NCI-H82 (cell line): ENCODE measurements at regions not wholly inside any gene's neighbourhood (a gene's known extent, or its start where the extent isn't known, plus 50 kb on each side); places are given as distances from the start of the nearest gene placed in this dataset.
A peak's percentile ranks its signal among the peaks of the same experiment; 100 is the strongest.

ENCODE experiments used
- DNase-seq: peaks from one replicate; lab custom pipeline; 2025; lab: John Stamatoyannopoulos, UW

GRCh38 chr5:31048282-31049270 lies 144.9 kb upstream of the CDH6 start:
- DNase-seq: no peak

DNA sequence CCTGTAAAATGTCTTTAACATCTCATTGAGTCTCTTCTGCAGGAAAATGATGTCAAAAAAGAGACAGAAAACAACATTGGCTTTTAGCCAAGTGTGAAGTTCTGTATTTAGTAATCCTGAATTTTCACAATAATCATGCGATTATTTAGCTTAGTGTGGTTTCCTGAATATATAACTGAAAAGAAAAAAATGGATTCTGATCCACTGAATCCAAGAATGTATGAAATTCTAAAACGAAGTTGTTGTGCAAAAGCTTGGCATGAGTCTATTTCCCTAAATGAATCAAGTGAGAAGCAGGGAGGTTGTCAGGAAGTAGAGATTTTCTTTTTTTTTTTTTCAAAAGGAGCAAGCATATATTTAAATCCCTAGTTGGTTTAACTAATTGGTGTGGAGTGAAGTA lies 145.9 kb upstream of the CDH6 start:
- DNase-seq: no peak

DNA sequence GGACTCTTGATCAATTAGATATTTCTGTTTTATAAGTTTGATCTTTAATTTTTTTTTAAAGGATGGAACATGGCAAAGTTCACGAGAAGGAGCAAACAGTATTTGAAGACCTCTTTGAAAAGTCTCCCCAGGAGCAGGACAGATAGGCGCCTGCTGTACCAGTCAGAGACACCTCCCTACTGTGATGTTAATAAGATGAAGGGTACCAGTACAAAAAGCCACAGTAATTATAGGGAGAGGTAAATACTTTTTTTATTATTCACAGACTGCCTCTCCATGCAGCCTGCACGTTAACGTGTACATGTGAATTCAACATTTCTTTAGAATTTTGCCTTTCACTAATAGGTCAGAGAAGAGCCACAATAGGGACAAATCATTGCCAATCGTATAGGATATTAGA lies 146.5 kb upstream of the CDH6 start:
- no peak for DNase-seq

- no peak for DNase-seq
These were observed 157.1 kb upstream of the CDH6 start for GRCh38 chr5:31036411-31036810.

- DNase-seq: no peak
These were observed 160.2 kb upstream of the CDH6 start for GRCh38 chr5:31033295-31033694.

- no peak for DNase-seq
These were observed 163.6 kb upstream of the CDH6 start for GRCh38 chr5:31029925-31030324.

- DNase-seq: no peak
These were observed 165.8 kb upstream of the CDH6 start for GRCh38 chr5:31027721-31028120.

- no peak for DNase-seq
These were observed 170.4 kb upstream of the CDH6 start for GRCh38 chr5:31023105-31023504.

- no peak for DNase-seq
These were observed 172.3 kb upstream of the CDH6 start for GRCh38 chr5:31021181-31021624.

- no peak for DNase-seq
These were observed 185.3 kb upstream of the CDH6 start for GRCh38 chr5:31008231-31008630.

DNA sequence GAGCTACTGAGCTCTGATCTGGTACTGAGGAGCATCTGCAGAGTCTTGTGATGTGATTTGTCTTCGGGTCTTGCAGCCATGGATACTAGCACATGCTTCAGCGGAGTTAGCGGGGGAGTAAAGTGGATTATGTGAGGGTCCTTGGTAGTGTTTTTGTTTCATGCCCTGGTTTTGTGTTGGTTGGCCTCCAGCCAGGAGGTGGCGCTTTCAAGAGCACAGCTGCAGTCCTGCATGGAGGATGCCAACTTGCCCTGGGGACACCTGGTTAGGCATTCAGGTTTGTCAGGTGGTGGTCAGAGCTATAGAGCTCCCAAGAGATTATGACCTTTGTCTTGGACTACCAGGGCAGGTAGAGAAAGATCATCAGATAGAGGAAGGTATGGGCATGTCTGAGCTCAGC lies 185.8 kb upstream of the CDH6 start:
- peak; percentile 18 for DNase-seq

DNA sequence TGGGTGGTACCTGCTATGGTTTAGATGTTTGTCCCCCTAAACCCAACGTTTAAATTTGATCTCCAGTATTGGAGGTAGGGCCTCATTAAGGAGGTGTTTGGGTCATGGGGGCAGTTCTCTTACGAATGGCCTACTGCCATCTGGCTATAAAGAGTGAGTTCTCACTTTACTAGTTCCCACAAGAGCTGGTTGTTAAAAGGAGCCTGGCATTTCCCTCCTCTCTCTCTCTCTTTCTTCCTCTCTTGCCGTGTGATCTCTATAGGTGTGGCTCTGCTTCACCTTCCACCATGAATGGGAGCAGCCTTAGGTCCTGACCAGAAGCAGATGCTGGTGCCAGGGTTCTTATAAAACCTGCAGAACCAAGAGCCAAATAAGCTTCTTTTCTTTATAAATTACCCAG lies 193.2 kb upstream of the CDH6 start:
- DNase-seq: no peak

GRCh38 chr5:30997681-30998080 lies 195.8 kb upstream of the CDH6 start:
- no peak for DNase-seq

GRCh38 chr5:30994902-30995301 lies 198.6 kb upstream of the CDH6 start:
- no peak for DNase-seq

- DNase-seq: no peak
These were observed 199.3 kb upstream of the CDH6 start for GRCh38 chr5:30994176-30994575.

- DNase-seq: no peak
These were observed 202.0 kb upstream of the CDH6 start for GRCh38 chr5:30991462-30991861.

DNA sequence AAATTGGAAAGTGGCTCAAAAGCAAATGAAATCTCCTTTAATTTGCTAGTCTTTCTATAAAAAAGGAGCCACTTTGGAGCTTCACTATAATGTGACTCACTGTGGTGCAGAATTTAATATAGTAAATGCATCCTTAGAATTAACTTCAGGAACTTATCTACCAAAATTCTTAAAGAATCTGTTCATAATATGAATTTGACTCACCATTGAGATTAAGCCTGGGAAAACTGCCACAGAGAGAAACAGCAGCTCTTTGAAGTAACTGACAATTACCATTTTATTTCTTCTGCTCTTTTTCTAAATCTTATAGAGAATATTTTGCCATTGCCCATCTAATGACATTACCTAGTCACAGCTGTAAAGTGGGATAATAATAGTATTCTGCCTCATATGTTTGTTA lies 211.9 kb upstream of the CDH6 start:
- DNase-seq: no peak

DNA sequence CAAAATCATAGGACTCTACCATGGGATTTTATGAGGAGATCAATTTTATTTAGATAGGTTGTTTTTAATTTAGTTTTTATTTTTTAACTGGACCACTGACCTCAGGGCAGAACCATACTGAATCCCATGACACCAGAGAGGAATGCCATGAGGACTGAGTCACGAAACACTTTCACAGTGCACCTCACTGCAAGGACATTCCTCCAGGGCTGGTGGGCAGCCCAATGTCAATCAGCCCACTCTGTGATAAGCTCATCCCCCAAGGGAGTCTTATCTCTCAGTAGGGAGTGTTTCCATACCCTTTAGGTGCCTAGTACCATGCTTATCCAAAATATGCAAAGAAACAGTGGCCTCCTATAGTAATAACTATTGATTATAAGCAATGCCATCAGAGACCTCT lies 224.5 kb upstream of the CDH6 start:
- no peak for DNase-seq

DNA sequence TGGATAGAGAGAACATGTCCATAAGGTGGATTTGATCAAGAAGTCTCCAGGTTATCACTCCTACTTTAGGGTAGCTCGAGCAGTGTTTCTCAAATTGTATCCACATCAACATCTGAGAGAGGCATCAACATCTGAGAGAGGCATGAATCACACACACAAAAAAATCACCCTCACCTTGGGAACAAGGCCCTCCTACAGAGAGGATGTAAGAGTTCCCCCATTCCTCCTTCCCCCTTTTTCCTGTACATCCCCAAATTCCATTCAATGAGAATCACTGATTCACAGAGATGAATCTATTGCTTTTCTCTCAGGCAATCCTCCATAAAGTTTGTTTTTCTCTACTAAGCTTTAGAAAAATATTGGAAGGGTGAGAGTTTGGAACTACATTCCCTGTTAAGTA lies 233.4 kb upstream of the CDH6 start:
- no peak for DNase-seq

DNA sequence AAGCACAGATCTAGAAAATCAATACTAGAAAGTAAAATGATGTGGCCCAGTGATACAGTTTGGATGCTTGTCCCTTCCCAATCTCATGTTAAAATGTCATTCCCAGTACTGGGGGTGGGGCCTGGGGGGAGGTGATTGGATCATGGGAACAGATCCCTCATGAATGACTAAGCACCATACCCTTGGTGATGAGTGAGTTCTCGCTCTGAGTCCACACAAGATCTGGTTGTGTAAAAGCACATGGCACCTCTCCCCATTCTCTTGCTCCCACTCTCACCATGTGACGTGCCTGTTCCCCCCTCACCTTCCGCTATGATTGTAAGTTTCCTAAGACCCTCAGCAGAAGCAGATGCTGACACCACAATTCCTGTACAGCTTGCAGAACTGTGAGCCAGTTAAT lies 234.2 kb upstream of the CDH6 start:
- peak; percentile 85 for DNase-seq

- DNase-seq: no peak
These were observed 235.9 kb upstream of the CDH6 start for GRCh38 chr5:30957591-30957990.

- DNase-seq: no peak
These were observed 237.2 kb upstream of the CDH6 start for GRCh38 chr5:30956251-30956650.

- no peak for DNase-seq
These were observed 256.4 kb upstream of the CDH6 start for GRCh38 chr5:30937070-30937469.

DNA sequence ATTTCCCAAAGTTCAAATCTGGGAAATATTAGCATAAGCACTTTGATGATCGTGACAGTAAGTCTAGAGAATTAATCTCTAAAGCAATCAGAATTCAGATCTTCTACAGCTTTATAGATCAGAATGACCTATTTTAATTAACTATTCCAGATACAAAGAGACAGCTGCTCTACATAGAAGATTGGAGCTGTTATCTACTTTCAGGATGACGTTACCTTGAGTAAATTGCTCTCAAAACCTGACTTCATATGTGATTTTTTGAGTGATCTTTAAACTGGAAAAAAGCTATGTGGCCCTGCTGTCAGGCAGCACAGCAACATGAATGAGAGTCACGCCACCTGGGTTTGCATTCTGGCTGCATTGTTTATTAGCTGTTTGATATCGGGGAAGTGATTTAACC lies 259.9 kb upstream of the CDH6 start:
- no peak for DNase-seq
